GM12865 (cell line): ENCODE measurements at regions not wholly inside any gene's neighbourhood (a gene's known extent, or its start where the extent isn't known, plus 50 kb on each side); places are given as distances from the start of the nearest gene placed in this dataset.
"Not testable (repeated sequence)": the region's sequence is repeated elsewhere in the genome, so short reads cannot be mapped to it uniquely, and the experiment has no call there.

Experiments used
- DNase-seq: peaks from one replicate; pipeline ENCODE4 v3.0.0; 2010; ENCODE audit warnings: low read depth
- H3K4me3 ChIP-seq: 2 replicates; pipeline ENCODE4 v1.5.1; 2011; ENCODE audit warnings: mild to moderate bottlenecking, low read depth, low read length, control low read depth

GRCh38 chr16:18159185-18159584 is 177.4 kb downstream of the NPIPA8 start:
- not testable (repeated sequence) for H3K4me3 ChIP-seq

GRCh38 chr16:18157854-18158253 is 178.7 kb downstream of the NPIPA8 start:
- H3K4me3 ChIP-seq, DNase-seq: not testable (repeated sequence)

More at GRCh38 chr16:18159185-18159584, 177.4 kb downstream of the NPIPA8 start:
- DNase-seq = not testable (repeated sequence)

DNA sequence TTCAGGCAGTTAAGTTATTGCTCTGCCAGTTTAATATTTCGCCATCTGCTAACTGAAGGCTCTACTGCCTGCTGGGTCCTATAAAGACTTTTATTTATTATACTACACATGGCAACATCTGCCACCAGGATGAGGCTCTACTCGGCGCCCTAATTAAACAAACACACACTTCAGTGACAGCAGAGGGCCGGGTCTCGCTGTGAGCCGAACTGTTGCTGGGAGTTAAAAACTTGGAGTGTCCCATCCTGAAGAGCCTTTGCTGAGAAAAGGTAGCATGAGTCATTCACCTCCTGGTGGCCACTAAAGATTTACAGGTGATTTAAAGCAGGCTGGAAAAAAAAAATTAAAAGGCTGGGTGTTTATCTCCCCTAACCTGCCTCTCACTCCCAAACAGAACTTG is 183.7 kb downstream of the NPIPA8 start:
- H3K4me3 ChIP-seq, DNase-seq: not testable (repeated sequence)

- DNase-seq, H3K4me3 ChIP-seq: not testable (repeated sequence)
These were observed 188.4 kb downstream of the NPIPA8 start for GRCh38 chr16:18148132-18148531.

- not testable (repeated sequence) for DNase-seq, H3K4me3 ChIP-seq
These were observed 189.9 kb downstream of the NPIPA8 start for GRCh38 chr16:18146601-18147142.

- H3K4me3 ChIP-seq, DNase-seq: not testable (repeated sequence)
These were observed 194.5 kb downstream of the NPIPA8 start for GRCh38 chr16:18142066-18142465.

- not testable (repeated sequence) for H3K4me3 ChIP-seq, DNase-seq
These were observed 200.2 kb downstream of the NPIPA8 start for GRCh38 chr16:18136288-18136687.

- not testable (repeated sequence) for DNase-seq, H3K4me3 ChIP-seq
These were observed 201.5 kb downstream of the NPIPA8 start for GRCh38 chr16:18135024-18135423.

- H3K4me3 ChIP-seq, DNase-seq: not testable (repeated sequence)
These were observed 204.9 kb downstream of the NPIPA8 start for GRCh38 chr16:18131587-18131986.

DNA sequence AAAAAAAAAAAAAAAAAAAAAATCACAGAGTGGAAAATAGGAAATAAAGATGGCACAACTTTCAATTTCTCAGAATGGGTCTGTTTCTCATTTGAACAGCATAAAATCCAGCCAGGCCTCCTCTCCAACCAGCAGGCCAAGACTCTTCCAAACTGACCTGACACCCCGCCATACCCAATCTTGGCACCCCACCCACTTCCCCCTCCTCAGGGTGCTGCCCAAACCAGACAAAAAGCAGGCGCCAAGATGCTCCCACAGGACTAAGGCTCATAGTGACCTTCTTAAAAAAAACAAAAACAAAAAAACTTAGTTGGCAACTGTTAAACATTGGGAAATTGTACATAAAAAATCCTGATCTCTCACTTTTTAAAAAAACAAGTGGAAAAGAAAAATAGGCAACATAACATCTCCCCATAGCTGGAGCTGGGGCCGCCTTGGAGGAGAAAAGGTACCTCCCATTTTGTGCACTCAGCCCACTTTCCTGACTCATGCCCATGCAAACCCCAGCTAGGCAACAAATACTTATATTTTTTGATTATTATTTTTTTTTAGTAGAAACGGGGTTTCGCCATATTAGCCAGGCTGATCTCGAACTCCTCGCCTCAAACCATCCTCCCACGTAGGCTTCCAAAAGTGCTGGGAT is 205.9 kb downstream of the NPIPA8 start:
- DNase-seq, H3K4me3 ChIP-seq: not testable (repeated sequence)

- not testable (repeated sequence) for H3K4me3 ChIP-seq, DNase-seq
These were observed 209.5 kb downstream of the NPIPA8 start for GRCh38 chr16:18127033-18127432.

DNA sequence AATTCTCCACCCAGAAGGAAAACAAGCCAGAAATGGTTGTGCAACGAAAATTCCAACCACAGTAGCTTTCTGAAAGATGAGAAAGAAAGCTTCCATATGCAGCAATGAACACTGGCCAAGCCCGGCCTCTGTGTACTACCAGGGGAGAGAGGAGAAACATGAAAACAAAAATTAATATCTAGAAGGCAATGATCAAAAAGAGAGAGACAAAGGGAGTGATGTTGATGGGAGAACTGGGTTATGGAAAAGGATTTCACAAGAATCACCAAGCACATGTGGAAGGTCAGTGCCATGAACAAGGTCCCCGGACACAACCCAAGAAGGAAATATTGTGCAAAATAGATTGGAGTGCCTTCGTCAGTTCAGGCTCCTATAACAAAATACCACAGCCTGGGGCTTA is 217.4 kb downstream of the NPIPA8 start:
- not testable (repeated sequence) for H3K4me3 ChIP-seq, DNase-seq

DNA sequence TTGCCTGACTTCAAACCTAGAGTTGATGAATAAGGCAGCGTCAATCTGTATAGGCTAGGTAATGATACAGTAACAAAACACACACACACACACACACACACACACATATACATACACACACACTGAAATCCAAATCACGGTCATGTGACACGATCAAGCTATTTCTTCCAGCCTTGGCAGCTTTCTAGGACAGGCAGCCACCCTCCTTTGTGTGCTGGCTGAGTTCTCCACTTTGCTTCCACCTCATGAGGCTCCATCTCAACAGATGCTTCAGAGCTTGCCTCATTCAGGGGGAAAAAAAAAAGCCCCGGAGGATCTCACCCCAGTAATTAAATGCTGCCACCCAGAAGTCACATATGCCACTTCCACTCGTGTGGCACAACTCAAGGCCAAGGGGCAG is 217.9 kb downstream of the NPIPA8 start:
- DNase-seq = not testable (repeated sequence)

GRCh38 chr16:18118071-18118470 is 218.5 kb downstream of the NPIPA8 start:
- not testable (repeated sequence) for H3K4me3 ChIP-seq, DNase-seq

More for the DNA sequence above, 217.9 kb downstream of the NPIPA8 start:
- H3K4me3 ChIP-seq = not testable (repeated sequence)

DNA sequence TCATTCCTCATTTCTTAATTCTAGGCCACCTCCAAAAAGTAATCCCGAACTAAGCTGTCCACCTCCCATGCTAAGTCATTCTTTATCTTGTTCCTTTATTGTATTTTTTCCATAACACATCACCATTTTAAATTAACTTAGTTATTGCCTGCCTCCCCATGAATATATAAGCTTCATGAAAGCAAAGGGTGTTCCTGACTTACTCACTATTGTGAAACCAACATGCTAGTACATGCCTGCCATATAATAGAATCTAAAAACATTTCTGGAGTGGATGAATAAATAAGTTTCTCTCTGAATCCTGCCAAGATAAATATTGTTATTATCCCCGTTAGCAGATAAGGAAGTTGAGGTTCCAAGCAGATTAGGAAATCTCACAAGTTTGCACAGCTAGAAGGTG is 232.1 kb downstream of the NPIPA8 start:
- not testable (repeated sequence) for H3K4me3 ChIP-seq, DNase-seq

DNA sequence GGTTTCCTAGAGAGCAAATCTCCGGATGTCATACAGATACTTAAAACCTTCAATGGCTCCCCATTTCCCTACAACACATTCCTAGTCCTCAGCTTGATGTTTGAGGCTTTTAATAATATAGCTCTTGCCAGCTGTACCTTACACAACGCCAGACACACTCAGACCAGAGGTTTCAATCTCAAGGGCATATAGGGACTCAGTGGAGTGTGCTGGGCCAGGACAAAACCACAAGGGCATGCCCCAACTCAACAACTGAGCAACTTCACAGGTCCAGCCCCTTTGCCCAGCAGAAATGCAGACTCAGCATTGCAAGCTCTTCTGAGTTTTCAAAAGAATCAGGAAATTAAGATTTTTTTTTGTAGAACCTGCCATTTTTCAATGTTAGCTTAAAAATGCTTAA is 235.5 kb downstream of the NPIPA8 start:
- not testable (repeated sequence) for H3K4me3 ChIP-seq, DNase-seq

- not testable (repeated sequence) for DNase-seq
These were observed 243.9 kb downstream of the NPIPA8 start for GRCh38 chr16:18092605-18093004.

DNA sequence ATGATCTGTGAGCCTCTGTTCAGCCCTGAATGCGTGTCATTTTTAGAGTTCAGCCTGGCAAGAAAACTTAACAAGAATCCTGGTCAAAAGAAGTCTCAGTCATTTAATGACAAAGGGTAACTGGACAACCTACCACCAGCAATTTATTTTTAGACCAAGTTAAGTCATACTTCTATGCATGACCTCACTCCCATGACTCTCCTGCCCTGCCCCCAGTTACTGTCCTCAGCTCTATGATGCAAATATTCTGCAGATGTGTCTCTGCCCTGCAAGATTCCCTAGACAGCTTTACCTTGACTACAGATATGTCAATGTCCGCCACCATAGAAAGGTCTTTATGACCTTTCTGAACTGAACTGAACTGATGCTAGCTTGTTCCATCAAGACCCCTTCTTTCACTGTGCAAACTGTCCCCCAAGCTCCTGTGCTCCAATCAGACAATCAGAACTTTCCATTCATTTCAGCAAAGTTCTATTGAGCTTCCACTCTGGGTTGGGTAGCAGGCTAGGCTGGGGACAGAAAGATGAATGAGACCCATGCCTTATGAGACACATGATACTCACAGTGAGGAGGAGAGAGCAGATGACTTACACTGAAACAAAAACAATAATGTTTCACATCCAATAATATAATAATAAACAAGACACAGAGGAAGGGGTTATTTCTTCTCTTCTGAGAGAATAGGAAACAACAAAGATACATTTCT is 255.7 kb downstream of the NPIPA8 start:
- H3K4me3 ChIP-seq, DNase-seq: not testable (repeated sequence)

More at GRCh38 chr16:18092605-18093004, 243.9 kb downstream of the NPIPA8 start:
- H3K4me3 ChIP-seq = not testable (repeated sequence)

GRCh38 chr16:18077910-18078309 is 258.6 kb downstream of the NPIPA8 start:
- DNase-seq, H3K4me3 ChIP-seq: not testable (repeated sequence)
